H9 (cell line): ENCODE measurements at regions not wholly inside any gene's neighbourhood (a gene's known extent, or its start where the extent isn't known, plus 50 kb on each side); places are given as distances from the start of the nearest gene placed in this dataset.
A peak's percentile ranks its signal among the peaks of the same experiment; 100 is the strongest.

ENCODE experiments used
- DNase-seq: peaks from one replicate; pipeline ENCODE4 v3.0.0-alpha.2; 2017
- H2AFZ ChIP-seq: one replicate; pipeline ENCODE4 v1.6.1; 2013; ENCODE audit warnings: mild to moderate bottlenecking, low read length, control low read depth, moderate library complexity
- H2AK5ac ChIP-seq: 2 replicates; pipeline ENCODE4 v1.6.1; 2013; ENCODE audit warnings: low read length, control low read depth, mixed read lengths; ENCODE audit not compliant: insufficient read length
- H2BK120ac ChIP-seq: one replicate; pipeline ENCODE4 v1.6.1; 2013; ENCODE audit warnings: low read depth, mild to moderate bottlenecking, low read length, control low read depth, inconsistent platforms; ENCODE audit not compliant: poor library complexity, severe bottlenecking
- H2BK12ac ChIP-seq: 2 replicates; pipeline ENCODE4 v1.6.1; 2013; ENCODE audit warnings: low read length, control low read depth, mixed read lengths, low read depth; ENCODE audit not compliant: insufficient read length
- H2BK15ac ChIP-seq: 2 replicates; pipeline ENCODE4 v1.6.1; 2013; ENCODE audit warnings: low read depth, low read length, control low read depth
- H2BK20ac ChIP-seq: one replicate; pipeline ENCODE4 v1.6.1; 2013; ENCODE audit warnings: low read depth, mild to moderate bottlenecking, low read length, control low read depth, inconsistent platforms; ENCODE audit not compliant: poor library complexity, severe bottlenecking
- H2BK5ac ChIP-seq: 2 replicates; pipeline ENCODE4 v1.6.1; 2013; ENCODE audit warnings: low read length, control low read depth, mixed read lengths; ENCODE audit not compliant: insufficient read length
- H3K14ac ChIP-seq: 2 replicates; pipeline ENCODE4 v1.6.1; 2013; ENCODE audit warnings: low read length, control low read depth; ENCODE audit not compliant: insufficient read depth
- H3K18ac ChIP-seq: 2 replicates; pipeline ENCODE4 v1.6.1; 2013; ENCODE audit warnings: low read depth, mild to moderate bottlenecking, mixed read lengths, low read length, control low read depth; ENCODE audit not compliant: insufficient read length
- H3K23ac ChIP-seq: 2 replicates; pipeline ENCODE4 v1.6.1; 2013; ENCODE audit warnings: low read length, control low read depth, mixed read lengths, low read depth; ENCODE audit not compliant: insufficient read length
- H3K23me2 ChIP-seq: 2 replicates; pipeline ENCODE4 v1.6.1; 2013; ENCODE audit warnings: low read depth, mild to moderate bottlenecking, mixed read lengths, low read length, control low read depth; ENCODE audit not compliant: insufficient read length, poor library complexity, severe bottlenecking
- H3K27ac ChIP-seq: 2 replicates; pipeline ENCODE4 v1.5.1; 2013; ENCODE audit warnings: low read length, control low read depth, mixed read lengths, low read depth; ENCODE audit not compliant: insufficient read length
- H3K27me3 ChIP-seq: 2 replicates; pipeline ENCODE4 v1.6.1; 2013; ENCODE audit warnings: low read length, control low read depth, inconsistent platforms; ENCODE audit not compliant: insufficient read depth
- H3K4ac ChIP-seq: 2 replicates; pipeline ENCODE4 v1.6.1; 2013; ENCODE audit warnings: low read depth, mild to moderate bottlenecking, control low read depth, inconsistent platforms, low read length, moderate library complexity
- H3K4me1 ChIP-seq: 2 replicates; pipeline ENCODE4 v1.6.1; 2013; ENCODE audit warnings: low read length, control low read depth, inconsistent platforms; ENCODE audit not compliant: insufficient read depth
- H3K4me2 ChIP-seq: 2 replicates; pipeline ENCODE4 v1.6.1; 2013; ENCODE audit warnings: low read length, control low read depth, mixed read lengths; ENCODE audit not compliant: insufficient read length, insufficient read depth
- H3K56ac ChIP-seq: 2 replicates; pipeline ENCODE4 v1.6.1; 2013; ENCODE audit warnings: low read depth, mild to moderate bottlenecking, mixed read lengths, low read length, control low read depth; ENCODE audit not compliant: insufficient read length
- H3K79me1 ChIP-seq: 2 replicates; pipeline ENCODE4 v1.6.1; 2013; ENCODE audit warnings: low read depth, mild to moderate bottlenecking, moderate library complexity, low read length, control low read depth, inconsistent platforms; ENCODE audit not compliant: insufficient read depth, poor library complexity, severe bottlenecking
- H3K79me2 ChIP-seq: 2 replicates; pipeline ENCODE4 v1.6.1; 2013; ENCODE audit warnings: low read length, control low read depth, inconsistent platforms; ENCODE audit not compliant: insufficient read depth
- H3K9ac ChIP-seq: 2 replicates; pipeline ENCODE4 v1.6.1; 2013; ENCODE audit warnings: low read length, control low read depth, mixed read lengths; ENCODE audit not compliant: insufficient read length; ENCODE audit errors: extremely low read depth
- H3K9me3 ChIP-seq: one replicate; pipeline ENCODE4 v1.6.1; 2013; ENCODE audit warnings: low read depth, low read length, inconsistent platforms; ENCODE audit not compliant: control insufficient read depth
- H3T11ph ChIP-seq: one replicate; pipeline ENCODE4 v1.6.1; 2013; ENCODE audit warnings: mild to moderate bottlenecking, low read length, control low read depth, inconsistent platforms
- H4K20me1 ChIP-seq: one replicate; pipeline ENCODE4 v1.6.1; 2013; ENCODE audit not compliant: control insufficient read depth, insufficient read length, insufficient read depth
- H4K5ac ChIP-seq: 2 replicates; pipeline ENCODE4 v1.6.1; 2013; ENCODE audit warnings: low read depth, mild to moderate bottlenecking, mixed read lengths, low read length, control low read depth; ENCODE audit not compliant: insufficient read length
- H4K8ac ChIP-seq: replicated peaks from 2 replicates; pipeline ENCODE4 v1.6.1; 2013; ENCODE audit warnings: low read length, control low read depth, mixed read lengths, low read depth; ENCODE audit not compliant: insufficient read length
- H4K91ac ChIP-seq: 2 replicates; pipeline ENCODE4 v1.6.1; 2013; ENCODE audit warnings: low read depth, mild to moderate bottlenecking, moderate library complexity, mixed read lengths, low read length, control low read depth; ENCODE audit not compliant: insufficient read length
- H3K27ac Mint-ChIP-seq, 3 experiments: 2 replicates in 2 of 3; 3 replicates in 1 of 3; pipeline ENCODE4 v1.8.0; 2020 to 2021; ENCODE audit warnings: mixed read lengths in 3 of 3, mild to moderate bottlenecking in 1 of 3, moderate library complexity in 1 of 3
- H3K27me3 Mint-ChIP-seq: 2 replicates; pipeline ENCODE4 v1.8.0; 2021; ENCODE audit warnings: low read depth, mild to moderate bottlenecking, moderate library complexity, mixed read lengths
- H3K36me3 Mint-ChIP-seq, 3 experiments: 2 replicates in 2 of 3; 3 replicates in 1 of 3; pipeline ENCODE4 v1.8.0; 2020 to 2021; ENCODE audit warnings: low read depth in 3 of 3, mixed read lengths in 3 of 3; ENCODE audit not compliant: insufficient read depth in 1 of 3
- H3K4me1 Mint-ChIP-seq, 2 experiments: 2 replicates each; pipeline ENCODE4 v1.8.0; 2020; ENCODE audit warnings: mixed read lengths in 2 of 2
- H3K4me3 Mint-ChIP-seq, 2 experiments: 2 replicates in 1 of 2; 3 replicates in 1 of 2; pipeline ENCODE4 v1.8.0; 2020 to 2021; ENCODE audit warnings: mild to moderate bottlenecking in 2 of 2, mixed read lengths in 2 of 2, moderate library complexity in 1 of 2
- H3K9me3 Mint-ChIP-seq, 2 experiments: 2 replicates in 1 of 2; 3 replicates in 1 of 2; pipeline ENCODE4 v1.8.0; 2020; ENCODE audit warnings: mild to moderate bottlenecking in 2 of 2, mixed read lengths in 2 of 2, moderate library complexity in 1 of 2
- WGBS: extraction: QIAGEN DNeasy Blood & Tissue Kit; methylation state at CpG from one replicate; pipeline ENCODE4 v1.1.7; 2013; ENCODE audit warnings: missing lambda C conversion rate, low lambda C conversion rate, mixed read lengths; ENCODE audit not compliant: insufficient read length; ENCODE audit errors: extremely low coverage; 5-methylcytosine and 5-hydroxymethylcytosine counted together
- TF ChIP-seq, protein P1 (sequence below): fragments of 200-600 bp; sonication (generic); conservative IDR thresholded peaks from 3 replicates; pipeline ENCODE4 v1.8.0; 2021; ENCODE audit warnings: antibody characterized with exemption, mild to moderate bottlenecking

DNA sequence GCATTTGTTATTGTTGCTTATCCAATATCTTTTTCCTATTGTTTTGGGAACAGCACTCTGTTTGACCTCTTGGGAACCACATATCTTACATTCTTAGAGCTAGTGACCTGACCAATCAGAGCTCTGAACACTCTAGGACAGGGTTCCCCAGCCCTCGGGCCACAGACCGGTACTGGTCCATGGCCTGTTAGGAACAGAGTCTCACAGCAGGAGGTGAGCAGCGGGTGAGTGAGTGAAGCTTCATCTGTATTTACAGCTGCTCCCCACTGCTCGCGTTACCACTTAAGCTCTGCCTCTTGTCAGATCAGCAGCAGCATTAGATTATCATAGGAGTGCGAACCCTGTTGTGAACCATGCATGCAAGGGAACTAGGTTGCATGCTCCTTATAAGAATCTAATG is 226.0 kb upstream of the TSHZ2 start:
- no peak overlapping the region for H2BK15ac ChIP-seq
- H3K23me2 ChIP-seq: no peaks in the 10 kb centered on the region
- no peak overlapping the region for H3K4ac ChIP-seq
- H3K27ac Mint-ChIP-seq: no peak overlapping the region
- H4K5ac ChIP-seq: no peak overlapping the region
- H2AFZ ChIP-seq: no peak overlapping the region
- H3K79me1 ChIP-seq: no peaks in the 10 kb centered on the region
- H3K23ac ChIP-seq: no peak overlapping the region
- no peak overlapping the region for H4K8ac ChIP-seq
- no peaks in the 10 kb centered on the region for H3K9me3 Mint-ChIP-seq
- H3K9me3 ChIP-seq: no peaks in the 10 kb centered on the region
- no peak overlapping the region for H2BK5ac ChIP-seq
- peaks cover 18 to 20% of the 10 kb centered on the region in 2 experiments for H3K4me1 Mint-ChIP-seq
- TF ChIP-seq, protein P1, sequence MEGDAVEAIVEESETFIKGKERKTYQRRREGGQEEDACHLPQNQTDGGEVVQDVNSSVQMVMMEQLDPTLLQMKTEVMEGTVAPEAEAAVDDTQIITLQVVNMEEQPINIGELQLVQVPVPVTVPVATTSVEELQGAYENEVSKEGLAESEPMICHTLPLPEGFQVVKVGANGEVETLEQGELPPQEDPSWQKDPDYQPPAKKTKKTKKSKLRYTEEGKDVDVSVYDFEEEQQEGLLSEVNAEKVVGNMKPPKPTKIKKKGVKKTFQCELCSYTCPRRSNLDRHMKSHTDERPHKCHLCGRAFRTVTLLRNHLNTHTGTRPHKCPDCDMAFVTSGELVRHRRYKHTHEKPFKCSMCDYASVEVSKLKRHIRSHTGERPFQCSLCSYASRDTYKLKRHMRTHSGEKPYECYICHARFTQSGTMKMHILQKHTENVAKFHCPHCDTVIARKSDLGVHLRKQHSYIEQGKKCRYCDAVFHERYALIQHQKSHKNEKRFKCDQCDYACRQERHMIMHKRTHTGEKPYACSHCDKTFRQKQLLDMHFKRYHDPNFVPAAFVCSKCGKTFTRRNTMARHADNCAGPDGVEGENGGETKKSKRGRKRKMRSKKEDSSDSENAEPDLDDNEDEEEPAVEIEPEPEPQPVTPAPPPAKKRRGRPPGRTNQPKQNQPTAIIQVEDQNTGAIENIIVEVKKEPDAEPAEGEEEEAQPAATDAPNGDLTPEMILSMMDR: no peak
- H4K91ac ChIP-seq: no peak overlapping the region
- H3K27me3 ChIP-seq: no peaks in the 10 kb centered on the region
- H4K20me1 ChIP-seq: no peaks in the 10 kb centered on the region
- H3K4me2 ChIP-seq: no peak overlapping the region
- no peak overlapping the region for H3K27ac ChIP-seq
- no peak overlapping the region for H3T11ph ChIP-seq
- H2BK12ac ChIP-seq: no peak overlapping the region
- no peak overlapping the region for H2AK5ac ChIP-seq
- no peaks in the 10 kb centered on the region for H3K79me2 ChIP-seq
- H3K56ac ChIP-seq: no peak overlapping the region
- no peak overlapping the region for H3K18ac ChIP-seq
- no peaks in the 10 kb centered on the region for H3K36me3 Mint-ChIP-seq
- DNase-seq: peak; percentile 61
- no peak overlapping the region for H3K9ac ChIP-seq
- H2BK20ac ChIP-seq: no peak overlapping the region
- no CpG with 5 or more reads among the region's 6 CpGs for WGBS
- no peaks in the 10 kb centered on the region; the same call in 1 of the 2 replicates for H3K27me3 Mint-ChIP-seq
- H3K4me1 ChIP-seq: no peaks in the 10 kb centered on the region
- H3K14ac ChIP-seq: no peak overlapping the region
- no peak overlapping the region for H2BK120ac ChIP-seq
- H3K4me3 Mint-ChIP-seq: no peak overlapping the region
